Left ventricle myocardium inferior (tissue), 1 donor: ENCODE measurements at regions not wholly inside any gene's neighbourhood (a gene's known extent, or its start where the extent isn't known, plus 50 kb on each side); places are given as distances from the start of the nearest gene placed in this dataset.
"Not testable (repeated sequence)": the region's sequence is repeated elsewhere in the genome, so short reads cannot be mapped to it uniquely, and the experiment has no call there.

ENCODE experiments used
- DNase-seq: peaks from one replicate; pipeline ENCODE4 v3.0.0-alpha.2; 2020
- H3K27ac ChIP-seq: fragments of 200-600 bp; replicated peaks from 2 replicates; pipeline ENCODE4 v1.8.0; 2021
- H3K27me3 ChIP-seq: fragments of 200-600 bp; 2 replicates; pipeline ENCODE4 v1.8.0; 2021; ENCODE audit warnings: low read depth
- H3K36me3 ChIP-seq: fragments of 200-600 bp; 2 replicates; pipeline ENCODE4 v1.8.0; 2021
- H3K4me1 ChIP-seq: fragments of 200-600 bp; 2 replicates; pipeline ENCODE4 v1.8.0; 2021
- H3K4me3 ChIP-seq: fragments of 200-600 bp; 2 replicates; pipeline ENCODE4 v1.8.0; 2021; ENCODE audit warnings: mild to moderate bottlenecking, moderate library complexity
- H3K9me3 ChIP-seq: fragments of 200-600 bp; replicated peaks from 2 replicates; pipeline ENCODE4 v1.8.0; 2021
- intact Hi-C: fragments of 100-400 bp; cut with micrococcal nuclease; formaldehyde crosslinking; loops from one replicate; pipeline ENCODE4 v1.11.0; 2022
- TF ChIP-seq, protein P1 (sequence below): fragments of 200-600 bp; IDR thresholded peaks from 2 replicates; pipeline ENCODE4 v1.8.0; 2021; ENCODE audit warnings: antibody characterized with exemption, mild to moderate bottlenecking, borderline replicate concordance
- donor health status: DM: no; HTN: yes; CAD: no; lungs with severe emphysema.

DNA sequence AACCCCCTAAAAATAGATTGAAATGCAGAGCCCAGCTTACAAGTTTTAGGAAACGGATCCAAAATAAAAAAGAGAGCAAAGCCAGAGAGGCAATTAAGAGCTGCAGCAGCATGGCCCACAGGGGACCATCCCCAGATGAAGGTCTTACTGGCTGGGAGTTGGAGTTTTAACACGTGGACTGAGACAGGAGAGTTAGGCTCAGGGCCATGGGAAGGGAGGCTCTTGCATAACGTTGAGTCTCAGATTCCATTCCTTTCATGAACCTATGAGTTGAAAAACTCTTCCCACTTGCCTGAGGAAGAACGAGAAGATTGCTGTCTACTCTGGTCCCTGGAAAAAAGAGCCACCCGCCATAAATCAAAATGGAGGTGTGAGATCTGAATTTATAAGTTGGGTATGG lies 101.8 kb upstream of the NDUFV2 start:
- TF ChIP-seq, protein P1, sequence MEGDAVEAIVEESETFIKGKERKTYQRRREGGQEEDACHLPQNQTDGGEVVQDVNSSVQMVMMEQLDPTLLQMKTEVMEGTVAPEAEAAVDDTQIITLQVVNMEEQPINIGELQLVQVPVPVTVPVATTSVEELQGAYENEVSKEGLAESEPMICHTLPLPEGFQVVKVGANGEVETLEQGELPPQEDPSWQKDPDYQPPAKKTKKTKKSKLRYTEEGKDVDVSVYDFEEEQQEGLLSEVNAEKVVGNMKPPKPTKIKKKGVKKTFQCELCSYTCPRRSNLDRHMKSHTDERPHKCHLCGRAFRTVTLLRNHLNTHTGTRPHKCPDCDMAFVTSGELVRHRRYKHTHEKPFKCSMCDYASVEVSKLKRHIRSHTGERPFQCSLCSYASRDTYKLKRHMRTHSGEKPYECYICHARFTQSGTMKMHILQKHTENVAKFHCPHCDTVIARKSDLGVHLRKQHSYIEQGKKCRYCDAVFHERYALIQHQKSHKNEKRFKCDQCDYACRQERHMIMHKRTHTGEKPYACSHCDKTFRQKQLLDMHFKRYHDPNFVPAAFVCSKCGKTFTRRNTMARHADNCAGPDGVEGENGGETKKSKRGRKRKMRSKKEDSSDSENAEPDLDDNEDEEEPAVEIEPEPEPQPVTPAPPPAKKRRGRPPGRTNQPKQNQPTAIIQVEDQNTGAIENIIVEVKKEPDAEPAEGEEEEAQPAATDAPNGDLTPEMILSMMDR, result no peak
- intact Hi-C loops, result no loop called here
- no peaks in the 10 kb centered on the region for H3K27me3 ChIP-seq
- no peaks in the 10 kb centered on the region for H3K36me3 ChIP-seq
- peaks cover 16% of the 10 kb centered on the region for H3K9me3 ChIP-seq
- no peak for DNase-seq
- H3K4me1 ChIP-seq, result peaks cover 2% of the 10 kb centered on the region
- H3K4me3 ChIP-seq, result no peak overlapping the region
- no peak overlapping the region for H3K27ac ChIP-seq

DNA sequence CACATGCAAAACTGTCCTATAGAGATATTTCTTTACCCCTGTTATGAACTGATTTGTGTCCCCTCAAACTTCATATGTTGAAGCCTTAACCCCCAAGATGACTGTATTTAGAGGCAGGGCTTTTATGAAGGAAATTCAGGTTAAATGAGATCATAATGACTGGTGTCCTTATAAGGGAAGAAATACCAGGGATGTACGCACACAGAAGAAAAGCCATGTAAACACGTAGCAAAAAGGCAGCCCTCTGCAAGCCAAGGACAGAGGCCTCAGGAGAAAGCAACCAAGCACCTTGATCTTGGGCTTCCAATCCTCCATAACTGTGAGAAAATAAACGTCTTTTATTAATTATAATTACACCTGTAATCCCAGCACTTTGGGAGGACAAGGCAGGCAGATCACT lies 101.3 kb upstream of the NDUFV2 start:
- H3K9me3 ChIP-seq, result peaks cover 16% of the 10 kb centered on the region

DNA sequence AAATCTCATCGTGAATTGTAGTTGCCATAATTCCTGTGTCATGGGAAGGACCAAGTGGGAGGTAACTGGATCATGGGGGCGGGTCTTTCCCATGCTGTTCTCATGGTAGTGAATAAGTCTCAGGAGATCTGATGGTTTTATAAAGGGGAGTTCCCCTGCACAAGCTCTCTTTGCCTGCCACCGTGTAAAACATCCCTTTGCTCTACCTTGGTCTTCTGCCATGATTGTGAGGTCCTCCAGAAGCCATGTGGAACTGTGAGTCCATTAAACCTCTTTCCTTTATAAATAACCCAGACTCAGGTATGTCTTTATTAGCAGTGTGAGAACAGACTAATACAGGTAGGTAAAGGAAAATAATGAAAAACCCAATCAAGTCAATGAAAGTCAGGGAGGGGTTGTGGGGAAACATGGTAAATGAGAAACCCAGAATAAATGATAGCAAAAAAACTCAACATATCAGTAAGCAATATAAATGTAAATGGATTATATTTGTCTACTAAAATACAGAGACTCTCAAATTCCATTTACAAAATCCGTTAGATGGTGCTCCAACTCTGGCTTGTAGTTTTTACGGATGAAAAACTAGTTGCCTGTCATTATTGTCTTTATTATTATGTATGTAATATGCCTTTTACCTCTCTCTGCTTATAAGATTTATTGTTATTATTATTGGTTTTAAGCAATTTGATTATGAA lies 98.9 kb upstream of the NDUFV2 start:
- intact Hi-C loops, result no loop called here
- Histone ChIP-seq H3K27me3 (peaks cover 1% of the 10 kb centered on the region), H3K36me3 (no peaks in the 10 kb centered on the region), H3K4me3 (no peak overlapping the region), H3K27ac (no peak overlapping the region), H3K4me1 (peaks cover 3% of the 10 kb centered on the region), H3K9me3 (peaks cover 11% of the 10 kb centered on the region)
- no peak for DNase-seq
- TF ChIP-seq, protein P1, result no peak

More for the DNA sequence above, 101.3 kb upstream of the NDUFV2 start:
- TF ChIP-seq, protein P1, result no peak
- H3K27ac ChIP-seq, result no peak overlapping the region
- no peak for DNase-seq
- intact Hi-C loops, result no loop called here
- no peaks in the 10 kb centered on the region for H3K36me3 ChIP-seq
- no peaks in the 10 kb centered on the region for H3K27me3 ChIP-seq
- peaks cover 3% of the 10 kb centered on the region for H3K4me1 ChIP-seq
- no peak overlapping the region for H3K4me3 ChIP-seq

DNA sequence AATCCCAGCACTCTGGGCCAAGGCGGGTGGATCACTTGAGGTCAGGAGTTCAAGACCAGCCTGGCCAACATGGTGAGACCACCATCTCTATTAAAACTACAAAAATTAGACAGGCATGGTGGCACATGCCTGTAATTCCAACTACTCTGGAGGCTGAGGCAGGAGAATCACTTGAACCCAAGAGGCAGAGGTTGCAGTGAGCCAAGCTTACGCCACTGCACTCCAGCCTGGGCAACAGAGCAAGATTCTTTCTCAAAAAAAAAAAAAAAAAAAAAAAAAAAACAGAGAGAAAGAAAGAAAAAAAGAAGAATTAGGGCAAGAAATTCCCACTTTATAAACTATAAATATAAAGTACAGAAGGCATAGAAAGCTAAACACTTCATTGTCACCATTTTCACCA lies 98.2 kb upstream of the NDUFV2 start:
- H3K27ac ChIP-seq, H3K27me3 ChIP-seq, H3K36me3 ChIP-seq, H3K4me3 ChIP-seq, intact Hi-C loops, DNase-seq, H3K4me1 ChIP-seq: not testable (repeated sequence)
- H3K9me3 ChIP-seq, result peaks cover 11% of the 10 kb centered on the region

DNA sequence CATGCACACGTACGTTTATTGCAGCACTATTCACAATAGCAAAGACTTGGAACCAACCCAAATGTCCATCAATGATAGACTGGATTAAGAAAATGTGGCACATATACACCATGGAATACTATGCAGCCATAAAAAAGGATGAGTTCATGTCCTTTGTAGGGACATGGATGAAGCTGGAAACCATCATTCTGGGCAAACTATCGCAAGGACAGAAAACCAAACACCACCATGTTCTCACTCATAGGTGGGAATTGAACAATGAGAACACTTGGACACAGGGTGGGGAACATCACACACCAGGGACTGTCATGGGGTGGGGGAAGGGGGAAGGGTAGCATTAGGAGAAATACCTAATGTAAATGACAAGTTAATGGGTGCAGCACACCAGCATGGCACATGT lies 94.8 kb upstream of the NDUFV2 start:
- intact Hi-C loops, H3K27ac ChIP-seq, H3K36me3 ChIP-seq, H3K4me3 ChIP-seq, H3K4me1 ChIP-seq, DNase-seq: not testable (repeated sequence)
- Histone ChIP-seq H3K9me3 (peaks cover 11% of the 10 kb centered on the region), H3K27me3 (peaks cover 10% of the 10 kb centered on the region)

DNA sequence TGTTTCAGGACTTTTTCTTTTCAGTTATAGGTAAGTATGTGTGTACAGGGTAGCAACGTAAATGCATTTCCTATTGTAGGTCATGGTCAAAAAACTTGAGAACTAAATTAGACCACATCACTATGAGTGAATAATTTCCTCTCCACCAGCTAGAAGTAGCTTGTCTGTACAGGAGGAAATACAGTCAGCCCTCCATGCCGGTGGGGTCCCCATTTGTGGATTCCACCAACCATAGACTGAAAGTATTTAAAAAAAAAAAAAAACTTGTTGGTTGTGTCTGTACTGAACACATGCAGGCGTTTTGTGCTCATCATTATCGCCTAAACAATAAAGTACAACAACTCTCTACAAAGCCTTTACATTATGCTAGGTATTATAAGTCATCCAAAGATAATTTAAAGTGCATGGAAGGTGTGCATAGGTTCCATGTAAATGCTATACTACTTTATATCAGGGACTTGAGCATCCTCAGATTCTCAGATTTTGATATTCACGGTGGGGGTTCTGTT lies 94.2 kb upstream of the NDUFV2 start:
- no peak for DNase-seq
- TF ChIP-seq, protein P1, result no peak

More for the DNA sequence above, 94.2 kb upstream of the NDUFV2 start:
- intact Hi-C loops, result no loop called here
- Histone ChIP-seq H3K27me3 (peaks cover 10% of the 10 kb centered on the region), H3K9me3 (peaks cover 10% of the 10 kb centered on the region), H3K4me1 (peaks cover 3% of the 10 kb centered on the region), H3K27ac (no peak overlapping the region), H3K36me3 (no peaks in the 10 kb centered on the region), H3K4me3 (no peak overlapping the region)
